ENCODE measurements at regions not wholly inside any gene's neighbourhood (a gene's known extent, or its start where the extent isn't known, plus 50 kb on each side); places are given as distances from the start of the nearest gene placed in this dataset.

DNA sequence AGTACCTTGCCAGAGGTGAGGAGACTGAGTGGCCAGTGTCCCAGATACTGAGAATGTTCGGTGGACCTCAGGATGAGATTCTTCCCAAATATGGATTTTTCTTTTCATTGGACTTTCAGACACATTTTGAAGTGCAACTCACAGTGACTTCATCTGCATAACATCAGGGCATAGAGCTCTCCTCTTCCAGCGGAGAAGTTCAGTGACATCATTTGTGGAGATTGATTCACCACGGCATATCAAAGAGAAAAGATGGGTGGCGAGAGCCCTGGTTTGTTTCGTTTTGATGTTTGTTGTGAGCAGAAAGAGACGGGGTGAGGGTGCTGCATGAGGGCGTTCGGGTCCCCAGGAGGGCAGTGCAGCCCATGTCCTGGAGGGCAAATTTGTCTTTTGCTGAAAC lies 120.1 kb upstream of the GPR12 start:
- CTCF ChIA-PET, result interaction anchor here (1.3 kb wide), 1 partner anchor 8 kb away, joined by 5 read pairs; no protein-coding TSS in a partner anchor
- TF ChIP-seq FOXM1 (IDR thresholded peaks at IDR 0.05; ENCODE audit: borderline replicate concordance) (no peak), CTBP1 (IDR thresholded peaks at IDR 0.05; ENCODE audit: borderline replicate concordance) (no peak), SUZ12 (IDR thresholded peaks at IDR 0.05) (no peak), ELF4 (IDR thresholded peaks at IDR 0.05) (no peak), FOXK2 (IDR thresholded peaks at IDR 0.05) (no peak), FOXA1 (IDR thresholded peaks at IDR 0.05) (no peak)
- TF ChIP-seq, protein P1, sequence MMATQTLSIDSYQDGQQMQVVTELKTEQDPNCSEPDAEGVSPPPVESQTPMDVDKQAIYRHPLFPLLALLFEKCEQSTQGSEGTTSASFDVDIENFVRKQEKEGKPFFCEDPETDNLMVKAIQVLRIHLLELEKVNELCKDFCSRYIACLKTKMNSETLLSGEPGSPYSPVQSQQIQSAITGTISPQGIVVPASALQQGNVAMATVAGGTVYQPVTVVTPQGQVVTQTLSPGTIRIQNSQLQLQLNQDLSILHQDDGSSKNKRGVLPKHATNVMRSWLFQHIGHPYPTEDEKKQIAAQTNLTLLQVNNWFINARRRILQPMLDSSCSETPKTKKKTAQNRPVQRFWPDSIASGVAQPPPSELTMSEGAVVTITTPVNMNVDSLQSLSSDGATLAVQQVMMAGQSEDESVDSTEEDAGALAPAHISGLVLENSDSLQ (IDR thresholded peaks at IDR 0.05), result no peak
- POLR2A ChIA-PET, result no interaction called here
- DNase-seq (ENCODE audit: extremely low spot score), result no peak

DNA sequence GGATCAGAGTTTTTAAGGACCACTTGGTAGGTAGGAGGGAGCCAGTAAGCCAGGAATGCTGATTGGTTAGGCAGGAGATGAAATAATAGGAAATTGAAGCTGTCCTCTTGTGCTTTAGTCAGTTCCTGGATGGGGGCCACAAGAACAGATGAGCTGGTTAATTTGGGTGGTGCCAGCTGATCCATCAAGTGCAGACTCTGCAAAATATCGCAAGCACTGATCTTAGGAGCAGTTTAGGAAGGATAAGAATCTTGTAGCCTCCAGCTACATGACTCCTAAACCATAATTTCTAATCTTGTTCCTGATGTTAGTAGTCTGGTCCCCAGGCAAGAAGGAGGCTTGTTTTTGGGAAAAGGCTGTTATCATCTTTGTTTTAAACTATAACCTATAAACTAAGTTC lies 117.9 kb upstream of the GPR12 start:
- ChIA-PET CTCF (no interaction called here), POLR2A (no interaction called here)
- TF ChIP-seq, protein P1 (IDR thresholded peaks at IDR 0.05), result no peak
- DNase-seq (ENCODE audit: extremely low spot score), result no peak

DNA sequence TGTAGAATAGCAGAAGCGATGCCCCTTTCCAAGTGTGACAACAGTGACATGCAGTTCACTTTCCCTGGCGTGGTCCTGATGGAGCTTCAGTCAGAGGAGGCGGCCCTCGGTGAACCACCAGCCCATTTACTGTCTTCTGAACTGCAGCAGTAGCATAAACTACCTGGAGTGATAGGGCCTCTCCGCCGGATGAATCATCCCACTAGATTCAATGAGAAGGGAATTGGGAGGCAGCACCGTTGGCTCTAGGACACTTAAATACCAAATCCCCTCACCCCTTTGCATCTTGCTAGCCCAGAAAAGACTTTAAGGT lies 112.8 kb upstream of the GPR12 start:
- CTCF ChIA-PET, result interaction anchor here (0.7 to 2.4 kb wide), 13 partner anchors 8 to 689 kb away, joined by 3 to 13 read pairs (median 5); no protein-coding TSS in a partner anchor
- POLR2A ChIA-PET, result no interaction called here
- no peak for DNase-seq (ENCODE audit: extremely low spot score)
- TF ChIP-seq, protein P1 (IDR thresholded peaks at IDR 0.05), result no peak
- TF ChIP-seq LEF1 (IDR thresholded peaks at IDR 0.05; ENCODE audit: borderline replicate concordance), result no peak
- TF ChIP-seq TARDBP (IDR thresholded peaks at IDR 0.05), result no peak
- TF ChIP-seq L3MBTL2 (conservative IDR thresholded peaks at IDR 0.05), result no peak
- TF ChIP-seq CTBP1 (IDR thresholded peaks at IDR 0.05; ENCODE audit: borderline replicate concordance), result no peak
- no peak for TF ChIP-seq FOXM1 (IDR thresholded peaks at IDR 0.05; ENCODE audit: borderline replicate concordance)
- TF ChIP-seq SP1 (IDR thresholded peaks at IDR 0.05), result no peak
- TF ChIP-seq FOXK2 (IDR thresholded peaks at IDR 0.05), result no peak
- no peak for TF ChIP-seq ZNF384 (IDR thresholded peaks at IDR 0.05)
- no peak for TF ChIP-seq NFRKB (IDR thresholded peaks at IDR 0.05)
- no peak for TF ChIP-seq FOXA1 (IDR thresholded peaks at IDR 0.05)
- no peak for TF ChIP-seq ARNT (IDR thresholded peaks at IDR 0.05)
- no peak for TF ChIP-seq SUZ12 (IDR thresholded peaks at IDR 0.05)
- no peak for TF ChIP-seq HDGF (IDR thresholded peaks at IDR 0.05; ENCODE audit: borderline replicate concordance)
- TF ChIP-seq ELF4 (IDR thresholded peaks at IDR 0.05), result no peak
- no peak for TF ChIP-seq BHLHE40 (IDR thresholded peaks at IDR 0.05; ENCODE audit: borderline replicate concordance)

DNA sequence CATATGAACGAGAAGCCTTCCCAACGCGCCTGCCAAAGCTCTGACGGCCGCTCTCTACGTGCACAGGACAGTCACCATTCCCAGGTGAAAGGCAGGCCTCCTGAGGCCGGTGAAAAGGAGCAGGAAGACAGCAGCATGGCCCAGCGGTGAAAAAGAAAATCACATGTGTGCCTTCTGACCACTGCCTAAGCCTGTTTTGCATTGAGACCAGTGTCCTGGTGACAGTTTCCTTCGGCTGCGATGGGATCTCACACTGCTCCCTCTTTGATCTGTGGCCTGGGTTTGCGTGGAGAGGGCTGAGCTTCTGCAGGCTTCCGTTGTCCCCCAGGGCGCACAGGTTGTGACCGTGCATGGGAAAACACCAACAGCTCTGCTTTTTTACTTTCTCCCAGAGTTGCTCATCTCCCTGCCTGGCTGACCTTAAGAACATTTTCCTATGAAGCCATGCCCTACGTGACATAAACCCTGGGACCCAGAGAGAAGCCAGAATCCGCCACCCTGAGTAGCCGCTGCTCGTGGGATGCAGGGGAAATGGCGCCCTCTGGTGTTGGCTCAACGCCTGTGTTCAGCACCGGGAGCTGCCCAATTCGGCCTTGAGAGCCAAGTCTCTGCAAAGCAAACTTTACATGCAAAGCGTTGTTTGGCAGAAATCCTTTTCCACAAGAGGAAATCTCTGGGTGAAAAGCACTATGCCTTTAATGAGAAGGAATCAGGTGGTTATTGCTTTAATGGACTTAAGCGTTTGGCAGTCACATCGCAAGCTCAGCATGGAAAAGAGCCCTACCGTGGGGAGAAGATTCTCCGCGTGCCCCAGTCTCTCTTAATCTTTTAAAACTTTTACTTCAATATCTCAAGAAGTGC lies 112.2 kb upstream of the GPR12 start:
- CTCF ChIA-PET, result interaction anchor here (0.7 to 2.4 kb wide), 13 partner anchors 8 to 688 kb away, joined by 3 to 13 read pairs (median 5); no protein-coding TSS in a partner anchor
- POLR2A ChIA-PET, result no interaction called here
- DNase-seq (ENCODE audit: extremely low spot score), result peak; percentile 75
- no peak for TF ChIP-seq FOXM1 (IDR thresholded peaks at IDR 0.05; ENCODE audit: borderline replicate concordance)
- no peak for TF ChIP-seq ZNF384 (IDR thresholded peaks at IDR 0.05)

DNA sequence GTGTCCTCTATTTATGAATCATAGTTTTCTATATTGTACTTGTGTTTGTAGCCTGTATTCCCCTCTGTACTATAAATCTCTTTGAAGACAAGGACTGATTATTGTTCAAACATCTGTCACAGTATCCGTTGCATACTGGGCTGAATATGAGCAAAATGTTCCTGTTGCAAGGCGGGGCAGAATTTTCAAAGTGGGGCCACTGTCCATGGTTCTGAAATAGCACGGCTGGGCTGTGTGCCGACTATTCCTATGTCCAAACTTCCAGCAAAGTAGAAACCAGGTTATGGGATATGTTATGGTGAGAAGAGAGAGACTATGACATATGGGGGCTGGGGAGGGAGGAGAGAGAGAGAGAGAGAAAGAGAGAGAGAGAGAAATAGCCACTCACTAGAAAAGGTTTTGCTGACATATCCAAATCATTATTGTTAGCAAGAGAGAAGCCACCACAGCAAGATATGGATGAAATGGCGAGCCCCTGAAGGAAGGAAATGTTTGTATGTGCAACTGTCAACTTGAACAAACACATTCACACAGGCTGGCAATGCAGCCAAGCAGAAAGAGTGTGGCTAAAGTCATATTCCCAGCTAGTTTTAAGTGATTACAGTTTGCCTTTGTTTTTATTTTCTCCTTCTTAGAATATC lies 107.0 kb upstream of the GPR12 start:
- peak; percentile 49 for DNase-seq (ENCODE audit: extremely low spot score)
- CTCF ChIA-PET, result no interaction called here
- POLR2A ChIA-PET, result no interaction called here
- no peak for TF ChIP-seq SUZ12 (IDR thresholded peaks at IDR 0.05)
- no peak for TF ChIP-seq FOXK2 (IDR thresholded peaks at IDR 0.05)
- no peak for TF ChIP-seq ZNF384 (IDR thresholded peaks at IDR 0.05)
- TF ChIP-seq ELF4 (IDR thresholded peaks at IDR 0.05), result no peak
- no peak for TF ChIP-seq L3MBTL2 (conservative IDR thresholded peaks at IDR 0.05)
- TF ChIP-seq NFRKB (IDR thresholded peaks at IDR 0.05), result no peak
- TF ChIP-seq LEF1 (IDR thresholded peaks at IDR 0.05; ENCODE audit: borderline replicate concordance), result no peak
- TF ChIP-seq FOXA1 (IDR thresholded peaks at IDR 0.05), result no peak
- TF ChIP-seq ARNT (IDR thresholded peaks at IDR 0.05), result no peak
- TF ChIP-seq SP1 (IDR thresholded peaks at IDR 0.05), result no peak
- no peak for TF ChIP-seq CTBP1 (IDR thresholded peaks at IDR 0.05; ENCODE audit: borderline replicate concordance)
- TF ChIP-seq, protein P1 (IDR thresholded peaks at IDR 0.05), result no peak
- no peak for TF ChIP-seq HDGF (IDR thresholded peaks at IDR 0.05; ENCODE audit: borderline replicate concordance)

DNA sequence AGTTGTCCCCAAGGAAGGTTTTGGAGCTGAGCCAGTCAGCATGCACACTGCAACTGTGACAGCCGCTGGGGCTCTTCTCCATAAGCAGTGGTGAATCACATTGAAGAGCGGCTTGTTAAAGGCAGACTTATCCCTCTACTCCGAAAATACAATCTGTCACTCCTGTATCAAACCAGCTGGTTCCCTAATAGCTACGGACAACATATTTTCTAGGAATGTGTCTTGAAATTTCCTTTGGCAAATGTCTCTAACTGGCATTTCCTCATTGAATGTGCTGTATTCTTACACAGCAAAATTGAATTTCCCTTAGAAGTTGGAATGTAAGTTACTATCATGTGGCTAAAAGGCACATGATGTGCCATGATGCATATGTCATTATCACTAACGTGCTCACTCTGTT lies 104.0 kb upstream of the GPR12 start:
- CTCF ChIA-PET, result no interaction called here
- no peak for DNase-seq (ENCODE audit: extremely low spot score)
- TF ChIP-seq TARDBP (IDR thresholded peaks at IDR 0.05) (no peak), FOXA1 (IDR thresholded peaks at IDR 0.05) (no peak), NFRKB (IDR thresholded peaks at IDR 0.05) (no peak), HDGF (IDR thresholded peaks at IDR 0.05; ENCODE audit: borderline replicate concordance) (no peak), CTBP1 (IDR thresholded peaks at IDR 0.05; ENCODE audit: borderline replicate concordance) (no peak), ZNF384 (IDR thresholded peaks at IDR 0.05) (no peak), FOXK2 (IDR thresholded peaks at IDR 0.05) (no peak), FOXM1 (IDR thresholded peaks at IDR 0.05; ENCODE audit: borderline replicate concordance) (no peak), LEF1 (IDR thresholded peaks at IDR 0.05; ENCODE audit: borderline replicate concordance) (no peak), L3MBTL2 (conservative IDR thresholded peaks at IDR 0.05) (no peak), BHLHE40 (IDR thresholded peaks at IDR 0.05; ENCODE audit: borderline replicate concordance) (no peak)
- POLR2A ChIA-PET, result no interaction called here
